LNCaP clone FGC (cell line): ENCODE measurements at regions not wholly inside any gene's neighbourhood (a gene's known extent, or its start where the extent isn't known, plus 50 kb on each side); places are given as distances from the start of the nearest gene placed in this dataset.

Source experiments
- DNase-seq: peaks from one replicate; pipeline ENCODE4 v3.0.0-alpha.2; 2011; ENCODE audit warnings: low read depth
- H3K4me3 ChIP-seq: 2 replicates; pipeline ENCODE4 v1.5.1; 2011; ENCODE audit warnings: mild to moderate bottlenecking, low read depth, low read length, control low read depth
- TF ChIP-seq, protein P1 (sequence below): IDR thresholded peaks from 2 replicates; pipeline ENCODE4 v1.5.1; 2012; ENCODE audit warnings: mild to moderate bottlenecking; ENCODE audit not compliant: control insufficient read depth, insufficient read depth; ENCODE audit errors: extremely low read depth

- no peak for DNase-seq
- TF ChIP-seq, protein P1, sequence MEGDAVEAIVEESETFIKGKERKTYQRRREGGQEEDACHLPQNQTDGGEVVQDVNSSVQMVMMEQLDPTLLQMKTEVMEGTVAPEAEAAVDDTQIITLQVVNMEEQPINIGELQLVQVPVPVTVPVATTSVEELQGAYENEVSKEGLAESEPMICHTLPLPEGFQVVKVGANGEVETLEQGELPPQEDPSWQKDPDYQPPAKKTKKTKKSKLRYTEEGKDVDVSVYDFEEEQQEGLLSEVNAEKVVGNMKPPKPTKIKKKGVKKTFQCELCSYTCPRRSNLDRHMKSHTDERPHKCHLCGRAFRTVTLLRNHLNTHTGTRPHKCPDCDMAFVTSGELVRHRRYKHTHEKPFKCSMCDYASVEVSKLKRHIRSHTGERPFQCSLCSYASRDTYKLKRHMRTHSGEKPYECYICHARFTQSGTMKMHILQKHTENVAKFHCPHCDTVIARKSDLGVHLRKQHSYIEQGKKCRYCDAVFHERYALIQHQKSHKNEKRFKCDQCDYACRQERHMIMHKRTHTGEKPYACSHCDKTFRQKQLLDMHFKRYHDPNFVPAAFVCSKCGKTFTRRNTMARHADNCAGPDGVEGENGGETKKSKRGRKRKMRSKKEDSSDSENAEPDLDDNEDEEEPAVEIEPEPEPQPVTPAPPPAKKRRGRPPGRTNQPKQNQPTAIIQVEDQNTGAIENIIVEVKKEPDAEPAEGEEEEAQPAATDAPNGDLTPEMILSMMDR: no peak
- no peak overlapping the region for H3K4me3 ChIP-seq
These were observed 296.6 kb upstream of the SLC7A11 start for GRCh38 chr4:138538743-138539142.

GRCh38 chr4:138537731-138538490 is 295.8 kb upstream of the SLC7A11 start:
- DNase-seq: no peak
- no peak overlapping the region for H3K4me3 ChIP-seq
- TF ChIP-seq, protein P1: no peak

GRCh38 chr4:138535316-138535715 is 293.2 kb upstream of the SLC7A11 start:
- TF ChIP-seq, protein P1: no peak
- no peak overlapping the region for H3K4me3 ChIP-seq
- DNase-seq: no peak

GRCh38 chr4:138522366-138522765 is 280.2 kb upstream of the SLC7A11 start:
- peak; percentile 7 for DNase-seq
- H3K4me3 ChIP-seq: no peak overlapping the region
- TF ChIP-seq, protein P1: peak; percentile 56

- H3K4me3 ChIP-seq: no peak overlapping the region
- TF ChIP-seq, protein P1: no peak
- no peak for DNase-seq
These were observed 279.7 kb upstream of the SLC7A11 start for GRCh38 chr4:138521809-138522208.

- no peak for DNase-seq
- H3K4me3 ChIP-seq: no peak overlapping the region
- TF ChIP-seq, protein P1: no peak
These were observed 277.3 kb upstream of the SLC7A11 start for GRCh38 chr4:138519436-138519835.

- DNase-seq: no peak
- no peak overlapping the region for H3K4me3 ChIP-seq
- TF ChIP-seq, protein P1: no peak
These were observed 271.4 kb upstream of the SLC7A11 start for GRCh38 chr4:138513535-138513934.
